C1 segment of cervical spinal cord (tissue), 14 donors: ENCODE measurements at regions not wholly inside any gene's neighbourhood (a gene's known extent, or its start where the extent isn't known, plus 50 kb on each side); places are given as distances from the start of the nearest gene placed in this dataset.

ENCODE experiments used
- DNase-seq, 14 donors: peaks; one replicate each; lab custom pipeline; 2025; lab: John Stamatoyannopoulos, UW

DNA sequence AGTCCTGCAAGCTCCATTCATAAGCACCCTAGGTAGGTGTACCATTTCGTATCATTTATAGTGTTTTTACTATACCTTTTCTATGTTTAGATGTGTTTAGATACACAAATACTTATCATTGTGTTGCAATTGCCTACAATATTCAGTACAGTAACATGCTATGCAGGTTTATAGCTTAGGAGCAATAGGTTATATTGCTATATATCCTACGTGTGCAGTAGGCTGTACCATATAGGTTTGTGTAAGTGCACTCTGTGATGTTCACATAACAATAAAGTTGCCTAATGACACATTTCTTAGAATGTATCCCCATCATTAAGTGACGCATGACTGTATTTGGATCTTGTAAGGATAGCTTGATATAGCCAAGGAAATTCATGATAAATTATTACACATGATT, 88.6 kb upstream of the CDH20 start:
- no peak for DNase-seq

DNA sequence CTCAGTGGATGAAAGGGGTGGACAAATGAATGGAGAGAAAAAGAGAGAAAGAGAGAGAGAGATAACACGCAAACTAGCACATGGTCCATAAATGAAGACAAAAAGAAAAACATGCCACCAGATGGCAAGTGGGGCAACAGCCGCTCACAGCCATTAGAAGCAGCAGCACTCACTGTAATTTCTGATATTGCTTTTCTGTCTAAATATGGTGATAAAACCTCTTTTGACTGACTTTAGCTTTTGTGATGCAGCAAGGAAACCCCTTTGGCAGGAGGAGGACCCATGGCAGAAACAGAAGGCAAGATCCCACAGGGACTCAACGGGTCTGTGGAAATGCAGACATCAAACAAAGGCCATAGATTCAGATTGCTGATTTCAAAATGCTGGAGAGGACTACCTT, 88.0 kb upstream of the CDH20 start:
- no peak for DNase-seq

GRCh38 chr18:61248589-61248988, 84.6 kb upstream of the CDH20 start:
- DNase-seq = no peak

DNA sequence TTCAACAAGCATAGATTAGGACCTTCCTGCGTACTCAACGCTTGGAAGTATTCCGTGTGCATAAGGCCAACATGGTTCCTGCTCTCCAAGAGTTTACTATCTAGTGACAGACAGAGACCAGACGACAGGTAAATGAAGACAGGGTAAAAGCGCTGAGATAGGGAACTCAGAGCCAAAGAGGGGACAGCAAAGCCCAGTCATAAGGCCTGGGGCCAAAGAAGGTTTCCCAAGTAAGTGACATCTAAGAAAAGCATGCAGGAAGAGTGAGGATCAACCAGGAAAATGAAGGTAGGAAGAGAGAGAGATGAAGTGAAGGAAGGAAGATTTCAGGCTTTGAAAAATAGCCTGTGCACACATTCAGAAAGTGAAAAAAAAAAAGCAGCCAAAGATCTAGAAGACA, 76.9 kb upstream of the CDH20 start:
- DNase-seq = no peak

GRCh38 chr18:61261870-61262269, 71.4 kb upstream of the CDH20 start:
- DNase-seq = no peak

- DNase-seq = no peak
These were observed 60.4 kb upstream of the CDH20 start for GRCh38 chr18:61272793-61273192.

DNA sequence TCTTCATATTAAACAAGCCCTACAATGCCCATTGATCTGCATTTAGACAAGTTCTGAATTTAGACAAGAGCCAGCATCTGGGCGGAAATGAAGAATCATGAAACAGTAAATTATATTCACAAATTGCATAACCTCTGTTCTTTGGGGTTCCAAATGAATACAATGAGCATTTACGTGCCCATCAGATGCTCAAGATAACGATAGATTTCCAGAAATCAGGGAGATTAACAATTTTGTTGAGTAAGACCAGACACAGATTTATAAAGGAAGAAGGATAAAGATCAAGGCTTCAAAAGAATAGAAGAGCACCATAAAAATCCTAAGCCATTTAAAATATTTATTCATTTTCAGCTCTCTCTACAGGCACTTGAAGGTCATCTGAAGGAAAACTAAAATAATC, 59.7 kb upstream of the CDH20 start:
- DNase-seq = no peak

DNA sequence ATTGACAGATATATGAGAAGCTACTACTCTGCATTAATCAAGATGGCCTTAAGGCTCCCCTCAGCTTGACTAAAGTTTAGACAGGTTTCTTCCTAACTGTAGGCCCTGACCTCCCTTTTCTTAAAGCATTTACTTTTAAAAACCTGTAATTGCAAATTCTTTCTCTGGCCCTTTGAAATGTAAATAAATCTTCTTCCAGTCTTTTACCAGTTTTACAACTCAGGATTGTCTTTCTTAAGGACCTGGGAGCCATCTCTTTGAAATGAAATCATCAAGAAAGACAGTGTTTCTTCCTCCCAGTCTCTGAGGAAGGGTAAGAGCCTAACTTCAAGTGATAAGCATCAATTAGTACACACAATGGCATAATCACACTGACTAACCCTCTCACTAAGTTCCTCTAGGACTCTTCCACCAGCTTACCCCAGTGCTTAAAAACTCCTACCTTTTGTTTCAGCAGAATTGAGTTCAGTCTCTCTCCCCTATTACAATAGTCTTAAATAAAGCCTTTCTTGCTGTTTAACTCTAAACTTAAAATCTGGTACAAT, 58.7 kb upstream of the CDH20 start:
- DNase-seq = no peak

GRCh38 chr18:61277808-61278207, 55.4 kb upstream of the CDH20 start:
- no peak for DNase-seq

DNA sequence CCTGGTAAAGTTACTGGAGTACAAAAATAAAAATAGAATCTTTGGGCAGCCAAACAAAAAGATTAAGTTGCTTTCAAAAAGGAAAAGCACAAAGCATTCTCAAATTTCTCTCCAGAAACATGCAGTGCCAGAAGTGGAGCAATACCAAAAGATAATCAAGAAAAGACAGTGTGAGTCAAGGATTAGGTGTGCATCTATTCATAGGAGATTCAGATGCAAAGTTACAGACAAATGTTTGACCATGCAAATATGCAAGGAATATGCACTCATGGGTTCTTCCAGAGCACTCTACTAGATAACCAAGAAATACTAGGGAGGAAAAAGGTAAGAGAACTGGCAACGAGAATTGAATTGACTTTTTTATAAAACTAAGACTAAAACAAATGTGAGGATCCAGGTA, 51.8 kb upstream of the CDH20 start:
- no peak for DNase-seq

GRCh38 chr18:61282926-61283325, 50.3 kb upstream of the CDH20 start:
- DNase-seq = no peak
